AG04450 (cell line): ENCODE measurements at regions not wholly inside any gene's neighbourhood (a gene's known extent, or its start where the extent isn't known, plus 50 kb on each side); places are given as distances from the start of the nearest gene placed in this dataset.
A peak's percentile ranks its signal among the peaks of the same experiment; 100 is the strongest.

Experiments used
- CTCF ChIA-PET: fragments of 300-600, 350-600 bp; formaldehyde crosslinking; extraction: SDS; loops from one replicate; lab custom pipeline; 2022; ENCODE audit warnings: antibody characterized with exemption, inconsistent platforms; lab: Charles Lee
- POLR2A ChIA-PET: fragments of 350-600 bp; formaldehyde crosslinking; extraction: SDS; loops from one replicate; lab custom pipeline; 2021; ENCODE audit warnings: antibody characterized with exemption, inconsistent platforms; lab: Yijun Ruan, JAX
- DNase-seq: peaks from one replicate; pipeline ENCODE4 v3.0.0-alpha.2; 2011; ENCODE audit warnings: low read depth, low spot score
- H3K27ac ChIP-seq: one replicate; pipeline ENCODE4 v1.5.1; 2012; ENCODE audit warnings: low read depth, low read length, control low read depth
- H3K27me3 ChIP-seq: one replicate; pipeline ENCODE4 v1.6.0; 2012; ENCODE audit warnings: low read length; ENCODE audit not compliant: control insufficient read depth, insufficient read depth
- H3K4me3 ChIP-seq: 2 replicates; pipeline ENCODE4 v1.5.1; 2011; ENCODE audit warnings: mild to moderate bottlenecking, low read depth, low read length, control low read depth
- H3K9me3 ChIP-seq: 2 replicates; pipeline ENCODE4 v1.5.1; 2012; ENCODE audit warnings: low read length; ENCODE audit not compliant: control insufficient read depth, insufficient read depth
- TF ChIP-seq, protein P1 (sequence below): IDR thresholded peaks from 2 replicates; pipeline ENCODE4 v1.5.1; 2011; ENCODE audit warnings: low read depth, low read length, control low read depth, inconsistent platforms

DNA sequence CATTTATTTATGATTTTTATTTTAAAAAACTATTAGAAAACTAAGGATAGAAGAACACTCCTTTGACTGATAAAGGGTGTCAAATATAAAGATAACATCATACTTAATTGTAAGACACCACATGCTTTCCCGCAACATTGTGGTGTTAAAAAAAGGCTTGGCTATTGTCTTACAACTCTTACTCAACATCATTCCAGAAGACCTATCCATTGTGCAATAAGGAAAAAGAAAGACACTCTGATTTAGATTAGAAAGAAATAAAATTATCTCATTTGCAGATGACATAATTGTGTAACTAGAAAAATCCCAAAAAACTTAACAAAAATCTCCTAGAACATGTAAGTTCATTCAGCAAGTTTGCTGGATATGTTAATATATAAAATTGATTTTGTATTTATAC, 296.7 kb upstream of the GNAI1 start:
- no peak for DNase-seq
- CTCF ChIA-PET = no interaction called here
- POLR2A ChIA-PET = no interaction called here
- TF ChIP-seq, protein P1, sequence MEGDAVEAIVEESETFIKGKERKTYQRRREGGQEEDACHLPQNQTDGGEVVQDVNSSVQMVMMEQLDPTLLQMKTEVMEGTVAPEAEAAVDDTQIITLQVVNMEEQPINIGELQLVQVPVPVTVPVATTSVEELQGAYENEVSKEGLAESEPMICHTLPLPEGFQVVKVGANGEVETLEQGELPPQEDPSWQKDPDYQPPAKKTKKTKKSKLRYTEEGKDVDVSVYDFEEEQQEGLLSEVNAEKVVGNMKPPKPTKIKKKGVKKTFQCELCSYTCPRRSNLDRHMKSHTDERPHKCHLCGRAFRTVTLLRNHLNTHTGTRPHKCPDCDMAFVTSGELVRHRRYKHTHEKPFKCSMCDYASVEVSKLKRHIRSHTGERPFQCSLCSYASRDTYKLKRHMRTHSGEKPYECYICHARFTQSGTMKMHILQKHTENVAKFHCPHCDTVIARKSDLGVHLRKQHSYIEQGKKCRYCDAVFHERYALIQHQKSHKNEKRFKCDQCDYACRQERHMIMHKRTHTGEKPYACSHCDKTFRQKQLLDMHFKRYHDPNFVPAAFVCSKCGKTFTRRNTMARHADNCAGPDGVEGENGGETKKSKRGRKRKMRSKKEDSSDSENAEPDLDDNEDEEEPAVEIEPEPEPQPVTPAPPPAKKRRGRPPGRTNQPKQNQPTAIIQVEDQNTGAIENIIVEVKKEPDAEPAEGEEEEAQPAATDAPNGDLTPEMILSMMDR = no peak
- Histone ChIP-seq H3K9me3 (no peaks in the 10 kb centered on the region), H3K4me3 (no peak overlapping the region), H3K27me3 (no peaks in the 10 kb centered on the region), H3K27ac (no peak overlapping the region)

DNA sequence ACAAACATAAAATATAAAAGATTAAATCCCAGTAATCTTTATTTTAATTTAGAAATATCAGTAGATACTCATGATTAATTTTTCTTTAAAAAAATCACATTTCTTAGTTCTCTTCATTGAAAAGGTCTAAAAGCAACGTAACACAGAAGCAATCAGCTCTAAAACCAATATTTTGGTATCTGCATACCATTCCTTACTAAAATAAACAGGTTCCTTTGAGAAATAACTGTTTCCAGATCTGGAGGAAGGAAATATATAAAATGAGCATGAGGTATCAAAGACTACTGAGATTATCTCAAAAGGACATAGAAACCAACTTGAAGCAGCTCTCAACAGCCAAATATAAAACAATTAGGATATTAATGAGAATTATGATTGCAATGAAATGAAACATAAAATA, 301.0 kb upstream of the GNAI1 start:
- DNase-seq = no peak
- no peak overlapping the region for H3K4me3 ChIP-seq
- ChIA-PET POLR2A (no interaction called here), CTCF (interaction anchor here (0.6 kb wide), 1 partner anchor 356 kb away, joined by 3 read pairs; no protein-coding TSS in a partner anchor)
- no peaks in the 10 kb centered on the region for H3K9me3 ChIP-seq
- TF ChIP-seq, protein P1 = no peak
- no peaks in the 10 kb centered on the region for H3K27me3 ChIP-seq
- H3K27ac ChIP-seq = no peak overlapping the region

DNA sequence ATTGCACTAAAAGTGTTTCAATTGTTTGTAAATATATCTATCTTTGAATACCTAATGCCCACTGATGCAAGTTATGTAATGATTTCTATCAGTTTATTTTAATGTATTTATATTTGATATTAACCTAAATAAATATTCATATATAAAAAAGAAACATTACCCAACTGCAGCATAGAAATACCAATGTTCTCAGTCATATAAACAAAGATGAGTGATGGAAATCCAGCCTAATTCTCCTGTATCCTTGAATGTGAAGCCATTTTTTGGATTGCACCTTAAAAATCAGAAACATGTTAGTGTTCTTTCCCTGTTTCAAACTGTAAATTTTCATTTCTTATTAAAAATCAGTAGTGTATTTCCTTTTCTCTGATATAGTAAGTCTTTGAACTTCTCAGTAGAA, 305.8 kb upstream of the GNAI1 start:
- POLR2A ChIA-PET = no interaction called here
- Histone ChIP-seq H3K27ac (no peak overlapping the region), H3K27me3 (no peaks in the 10 kb centered on the region), H3K4me3 (no peak overlapping the region), H3K9me3 (no peaks in the 10 kb centered on the region)
- no peak for DNase-seq
- TF ChIP-seq, protein P1 = no peak
- CTCF ChIA-PET = no interaction called here

DNA sequence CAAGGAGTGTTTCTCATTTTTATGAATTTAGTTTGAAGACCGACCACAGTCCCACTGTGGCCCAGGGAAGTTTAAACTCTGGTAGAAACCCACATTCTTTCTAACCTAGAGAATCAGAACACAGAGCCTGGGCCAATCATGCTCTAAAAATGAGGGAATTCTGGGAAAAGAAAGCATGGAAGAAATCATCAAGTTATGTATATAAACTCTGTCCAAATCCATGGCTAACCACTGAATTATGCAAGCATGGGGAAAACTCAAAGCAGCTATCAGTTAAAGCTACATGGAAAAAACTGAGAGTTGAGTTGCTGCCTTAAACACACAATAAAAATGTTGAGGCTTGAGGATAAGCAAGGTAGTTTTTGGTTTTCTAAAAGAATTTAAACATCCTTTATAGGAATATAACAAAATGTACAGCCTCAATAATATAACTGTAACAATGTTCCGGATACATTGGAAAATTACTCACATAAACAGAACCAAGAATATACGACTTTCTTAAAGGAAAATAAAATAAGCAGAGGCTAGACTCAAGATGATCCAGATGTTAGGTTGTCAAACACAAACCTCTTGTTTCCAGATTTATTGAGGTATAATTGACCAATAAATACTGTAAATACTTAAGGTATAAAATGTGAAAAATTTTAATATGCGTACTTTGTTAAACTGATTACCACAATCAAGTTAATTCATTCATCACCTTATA, 311.2 kb upstream of the GNAI1 start:
- TF ChIP-seq, protein P1 = no peak
- Histone ChIP-seq H3K9me3 (no peaks in the 10 kb centered on the region), H3K27ac (no peak overlapping the region), H3K4me3 (no peak overlapping the region), H3K27me3 (no peaks in the 10 kb centered on the region)
- ChIA-PET POLR2A (no interaction called here), CTCF (no interaction called here)
- DNase-seq = peak; percentile 38

DNA sequence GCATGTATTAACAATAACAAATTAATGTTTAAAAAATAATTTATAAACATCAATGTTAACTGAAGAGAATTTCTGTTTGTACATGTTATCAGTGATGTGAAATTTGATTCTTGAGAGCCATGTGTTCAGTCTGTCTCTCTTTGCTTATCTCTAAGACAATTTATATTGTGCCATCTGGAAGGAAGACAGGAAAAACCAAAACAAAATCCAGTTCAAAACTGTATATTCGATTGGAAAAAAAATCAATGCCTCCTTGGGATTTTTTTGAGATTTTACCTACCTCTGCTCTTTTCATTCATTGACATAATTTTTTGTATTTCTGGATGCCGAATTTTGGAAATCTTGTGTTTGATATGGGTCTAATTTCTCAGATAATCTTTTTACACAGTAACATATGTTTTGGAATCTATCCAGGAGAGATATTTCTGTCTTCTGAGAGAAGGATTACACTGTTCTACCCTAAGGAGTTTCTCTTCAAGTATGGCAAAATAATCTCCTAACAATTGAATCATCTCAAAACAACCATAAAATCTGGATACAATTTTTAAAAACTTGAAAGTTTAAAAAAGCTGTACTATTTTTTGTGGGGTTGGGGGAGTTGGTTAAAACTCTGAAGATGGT, 311.9 kb upstream of the GNAI1 start:
- Histone ChIP-seq H3K27ac (no peak overlapping the region), H3K27me3 (no peaks in the 10 kb centered on the region), H3K4me3 (no peak overlapping the region), H3K9me3 (no peaks in the 10 kb centered on the region)
- POLR2A ChIA-PET = no interaction called here
- no peak for DNase-seq
- TF ChIP-seq, protein P1 = no peak
- CTCF ChIA-PET = no interaction called here
